Nephron (organoid): ENCODE measurements at regions not wholly inside any gene's neighbourhood (a gene's known extent, or its start where the extent isn't known, plus 50 kb on each side); places are given as distances from the start of the nearest gene placed in this dataset.

Source experiments
- H3K27ac Mint-ChIP-seq, 3 experiments: 2 replicates each; pipeline ENCODE4 v1.8.0; 2020; ENCODE audit warnings: mixed read lengths in 3 of 3, mild to moderate bottlenecking in 2 of 3, moderate library complexity in 1 of 3
- H3K27me3 Mint-ChIP-seq: 2 replicates; pipeline ENCODE4 v1.8.0; 2021; ENCODE audit warnings: low read depth, mild to moderate bottlenecking, moderate library complexity, mixed read lengths
- H3K36me3 Mint-ChIP-seq: 2 replicates; pipeline ENCODE4 v1.8.0; 2020; ENCODE audit warnings: low read depth, mixed read lengths
- H3K4me1 Mint-ChIP-seq: 2 replicates; pipeline ENCODE4 v1.8.0; 2020; ENCODE audit warnings: mixed read lengths
- H3K4me3 Mint-ChIP-seq, 3 experiments: 2 replicates each; pipeline ENCODE4 v1.8.0; 2020; ENCODE audit warnings: mild to moderate bottlenecking in 3 of 3, mixed read lengths in 3 of 3, moderate library complexity in 2 of 3
- H3K9me3 Mint-ChIP-seq: 2 replicates; pipeline ENCODE4 v1.8.0; 2020; ENCODE audit warnings: mixed read lengths
- TF ChIP-seq, protein P1 (sequence below), 3 experiments: fragments of 200-600 bp; sonication (generic); IDR thresholded peaks; one replicate each; pipeline ENCODE4 v1.5.0; 2021; ENCODE audit warnings: antibody characterized with exemption in 3 of 3; ENCODE audit not compliant: unreplicated experiment in 3 of 3

DNA sequence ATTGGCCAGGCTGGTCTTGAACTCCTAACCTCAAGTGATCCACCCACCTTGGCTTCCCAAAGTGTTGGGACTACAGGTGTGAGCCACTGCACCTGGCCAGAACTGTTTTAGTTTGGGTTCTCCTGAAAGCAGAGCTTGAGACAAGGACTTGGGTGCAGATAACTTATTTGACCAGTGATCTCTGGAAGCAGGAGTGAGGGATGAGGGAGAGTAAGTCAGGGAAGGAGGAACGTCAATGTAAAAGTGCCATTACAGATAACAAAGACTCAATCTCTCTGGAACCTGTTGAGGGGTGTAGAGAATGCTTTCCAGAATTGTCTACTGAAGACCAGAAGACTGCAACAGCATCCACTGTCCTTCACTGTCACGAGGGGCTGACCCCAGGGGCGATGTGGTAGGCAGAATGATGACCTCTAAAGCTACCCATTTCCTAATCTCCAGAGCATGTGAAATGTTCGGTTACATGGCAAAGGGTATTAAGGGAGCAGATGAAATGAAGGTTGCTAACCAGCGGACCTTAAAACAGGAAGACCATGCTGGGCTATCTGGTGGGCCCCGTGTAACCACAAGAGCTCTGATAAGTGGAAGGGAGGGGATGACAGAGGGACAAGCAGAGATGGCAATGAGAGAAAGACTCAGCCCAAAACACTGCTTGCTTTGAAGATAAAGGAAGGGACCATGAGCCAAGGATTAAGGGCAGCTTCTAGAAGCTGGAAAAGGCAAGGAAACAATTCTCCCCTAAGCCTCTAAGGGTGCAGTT is 207.8 kb downstream of the RBM19 start:
- Mint-ChIP-seq H3K36me3 (no peaks in the 10 kb centered on the region), H3K4me1 (peaks cover 14% of the 10 kb centered on the region), H3K4me3 (no peak overlapping the region), H3K27me3 (peaks cover 59% of the 10 kb centered on the region), H3K9me3 (no peaks in the 10 kb centered on the region), H3K27ac (no peak overlapping the region)
- TF ChIP-seq, protein P1, sequence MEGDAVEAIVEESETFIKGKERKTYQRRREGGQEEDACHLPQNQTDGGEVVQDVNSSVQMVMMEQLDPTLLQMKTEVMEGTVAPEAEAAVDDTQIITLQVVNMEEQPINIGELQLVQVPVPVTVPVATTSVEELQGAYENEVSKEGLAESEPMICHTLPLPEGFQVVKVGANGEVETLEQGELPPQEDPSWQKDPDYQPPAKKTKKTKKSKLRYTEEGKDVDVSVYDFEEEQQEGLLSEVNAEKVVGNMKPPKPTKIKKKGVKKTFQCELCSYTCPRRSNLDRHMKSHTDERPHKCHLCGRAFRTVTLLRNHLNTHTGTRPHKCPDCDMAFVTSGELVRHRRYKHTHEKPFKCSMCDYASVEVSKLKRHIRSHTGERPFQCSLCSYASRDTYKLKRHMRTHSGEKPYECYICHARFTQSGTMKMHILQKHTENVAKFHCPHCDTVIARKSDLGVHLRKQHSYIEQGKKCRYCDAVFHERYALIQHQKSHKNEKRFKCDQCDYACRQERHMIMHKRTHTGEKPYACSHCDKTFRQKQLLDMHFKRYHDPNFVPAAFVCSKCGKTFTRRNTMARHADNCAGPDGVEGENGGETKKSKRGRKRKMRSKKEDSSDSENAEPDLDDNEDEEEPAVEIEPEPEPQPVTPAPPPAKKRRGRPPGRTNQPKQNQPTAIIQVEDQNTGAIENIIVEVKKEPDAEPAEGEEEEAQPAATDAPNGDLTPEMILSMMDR (IDR thresholded peaks at IDR 0.05; ENCODE audit: unreplicated experiment in 3 of 3), result no peak

GRCh38 chr12:113757221-113758002 is 208.7 kb downstream of the RBM19 start:
- Mint-ChIP-seq H3K27ac (no peak overlapping the region), H3K4me1 (peaks cover 5% of the 10 kb centered on the region), H3K27me3 (peaks cover 55% of the 10 kb centered on the region), H3K9me3 (no peaks in the 10 kb centered on the region), H3K36me3 (no peaks in the 10 kb centered on the region), H3K4me3 (no peak overlapping the region)
- TF ChIP-seq, protein P1 (IDR thresholded peaks at IDR 0.05; ENCODE audit: unreplicated experiment in 3 of 3), result no peak

- peaks cover 53% of the 10 kb centered on the region for H3K27me3 Mint-ChIP-seq
- peaks cover 7% of the 10 kb centered on the region for H3K9me3 Mint-ChIP-seq
- TF ChIP-seq, protein P1 (IDR thresholded peaks at IDR 0.05; ENCODE audit: unreplicated experiment in 3 of 3), result no peak
- H3K4me3 Mint-ChIP-seq, result no peak overlapping the region
- H3K4me1 Mint-ChIP-seq, result no peaks in the 10 kb centered on the region
- H3K36me3 Mint-ChIP-seq, result no peaks in the 10 kb centered on the region
- no peak overlapping the region for H3K27ac Mint-ChIP-seq
Measured at GRCh38 chr12:113756609-113757008, 209.5 kb downstream of the RBM19 start.

- no peak overlapping the region for H3K4me3 Mint-ChIP-seq
- no peaks in the 10 kb centered on the region for H3K36me3 Mint-ChIP-seq
- TF ChIP-seq, protein P1 (IDR thresholded peaks at IDR 0.05; ENCODE audit: unreplicated experiment in 3 of 3), result no peak
- no peaks in the 10 kb centered on the region for H3K4me1 Mint-ChIP-seq
- H3K27ac Mint-ChIP-seq, result no peak overlapping the region
- peaks cover 13% of the 10 kb centered on the region for H3K9me3 Mint-ChIP-seq
- peaks cover 52% of the 10 kb centered on the region for H3K27me3 Mint-ChIP-seq
Measured at GRCh38 chr12:113755098-113755497, 211.0 kb downstream of the RBM19 start.

GRCh38 chr12:113751513-113751912 is 214.6 kb downstream of the RBM19 start:
- TF ChIP-seq, protein P1 (IDR thresholded peaks at IDR 0.05; ENCODE audit: unreplicated experiment in 3 of 3), result no peak
- Mint-ChIP-seq H3K27me3 (peaks cover 50% of the 10 kb centered on the region), H3K9me3 (peaks cover 15% of the 10 kb centered on the region), H3K36me3 (no peaks in the 10 kb centered on the region), H3K27ac (no peak overlapping the region), H3K4me1 (no peaks in the 10 kb centered on the region), H3K4me3 (no peak overlapping the region)
